AG09309 (cell line): ENCODE measurements at regions not wholly inside any gene's neighbourhood (a gene's known extent, or its start where the extent isn't known, plus 50 kb on each side); places are given as distances from the start of the nearest gene placed in this dataset.

Experiments
- DNase-seq: peaks from one replicate; pipeline ENCODE4 v3.0.0-alpha.2; 2010; ENCODE audit warnings: low read depth
- H3K4me3 ChIP-seq: 2 replicates; pipeline ENCODE4 v1.5.1; 2011; ENCODE audit warnings: mild to moderate bottlenecking, low read depth, low read length, moderate library complexity; ENCODE audit not compliant: control insufficient read depth
- TF ChIP-seq, protein P1 (sequence below): IDR thresholded peaks from 2 replicates; pipeline ENCODE4 v1.5.1; 2011; ENCODE audit warnings: mild to moderate bottlenecking, low read depth, low read length, inconsistent platforms; ENCODE audit not compliant: insufficient read depth, control insufficient read depth; ENCODE audit errors: missing control alignments

DNA sequence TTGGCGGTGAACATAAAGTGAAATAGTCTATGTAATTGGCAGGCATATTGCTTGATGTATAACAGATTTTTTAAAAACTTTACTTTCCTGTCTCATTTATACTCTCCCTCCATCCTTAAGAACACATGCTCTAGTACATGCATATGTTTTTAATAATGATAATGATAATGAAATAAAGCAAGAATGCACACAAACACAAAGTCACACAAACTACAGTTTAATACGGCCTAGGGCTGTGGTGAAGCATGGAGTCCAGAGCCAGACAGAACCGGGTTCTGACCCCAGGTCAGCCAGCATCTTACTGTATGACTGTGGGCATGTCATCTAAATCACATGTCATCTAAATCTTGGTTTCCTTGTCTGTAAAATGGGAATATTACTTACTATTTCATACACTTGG lies 324.9 kb upstream of the NFIA start:
- TF ChIP-seq, protein P1, sequence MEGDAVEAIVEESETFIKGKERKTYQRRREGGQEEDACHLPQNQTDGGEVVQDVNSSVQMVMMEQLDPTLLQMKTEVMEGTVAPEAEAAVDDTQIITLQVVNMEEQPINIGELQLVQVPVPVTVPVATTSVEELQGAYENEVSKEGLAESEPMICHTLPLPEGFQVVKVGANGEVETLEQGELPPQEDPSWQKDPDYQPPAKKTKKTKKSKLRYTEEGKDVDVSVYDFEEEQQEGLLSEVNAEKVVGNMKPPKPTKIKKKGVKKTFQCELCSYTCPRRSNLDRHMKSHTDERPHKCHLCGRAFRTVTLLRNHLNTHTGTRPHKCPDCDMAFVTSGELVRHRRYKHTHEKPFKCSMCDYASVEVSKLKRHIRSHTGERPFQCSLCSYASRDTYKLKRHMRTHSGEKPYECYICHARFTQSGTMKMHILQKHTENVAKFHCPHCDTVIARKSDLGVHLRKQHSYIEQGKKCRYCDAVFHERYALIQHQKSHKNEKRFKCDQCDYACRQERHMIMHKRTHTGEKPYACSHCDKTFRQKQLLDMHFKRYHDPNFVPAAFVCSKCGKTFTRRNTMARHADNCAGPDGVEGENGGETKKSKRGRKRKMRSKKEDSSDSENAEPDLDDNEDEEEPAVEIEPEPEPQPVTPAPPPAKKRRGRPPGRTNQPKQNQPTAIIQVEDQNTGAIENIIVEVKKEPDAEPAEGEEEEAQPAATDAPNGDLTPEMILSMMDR: no peak
- H3K4me3 ChIP-seq: no peak overlapping the region
- no peak for DNase-seq

DNA sequence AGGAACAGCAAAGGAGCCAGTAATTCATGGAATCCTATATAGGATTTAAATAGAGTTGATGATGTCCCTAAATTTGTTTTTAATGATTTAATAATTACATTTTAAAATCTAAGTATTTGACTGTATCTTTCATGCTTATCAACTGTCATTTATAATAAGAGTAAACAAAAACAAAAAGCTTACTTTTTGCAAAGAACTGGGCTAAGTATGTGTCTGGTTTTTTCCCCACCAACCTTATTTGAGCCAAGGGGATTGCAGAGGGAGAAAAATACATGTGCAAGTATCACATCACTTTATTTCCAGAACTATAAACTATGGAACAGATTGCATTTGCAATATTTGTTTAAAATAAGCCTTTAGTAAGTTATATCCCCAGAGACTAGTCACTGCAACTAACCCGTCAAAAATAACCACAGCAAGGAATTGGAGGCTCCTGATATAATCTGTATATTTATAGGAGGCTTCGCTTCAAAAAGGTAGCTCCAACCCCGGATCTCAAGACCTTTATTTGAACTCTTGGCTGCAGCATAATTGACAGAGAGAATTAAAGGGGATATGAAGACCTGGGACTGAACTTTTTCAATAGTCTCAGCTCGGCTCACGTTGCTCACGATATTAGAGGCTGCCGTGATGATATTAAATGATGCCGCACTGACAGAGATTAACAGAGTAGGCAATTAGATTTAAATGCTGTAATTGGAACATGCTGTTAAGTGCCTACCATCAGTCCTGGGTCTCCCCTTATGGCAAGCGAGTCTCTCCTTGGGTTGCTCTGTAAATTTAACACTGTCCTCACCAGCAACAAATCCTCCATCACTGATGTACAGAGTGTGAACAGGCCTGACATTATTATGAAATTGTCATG lies 329.1 kb upstream of the NFIA start:
- no peak for DNase-seq
- no peak overlapping the region for H3K4me3 ChIP-seq
- TF ChIP-seq, protein P1: no peak

DNA sequence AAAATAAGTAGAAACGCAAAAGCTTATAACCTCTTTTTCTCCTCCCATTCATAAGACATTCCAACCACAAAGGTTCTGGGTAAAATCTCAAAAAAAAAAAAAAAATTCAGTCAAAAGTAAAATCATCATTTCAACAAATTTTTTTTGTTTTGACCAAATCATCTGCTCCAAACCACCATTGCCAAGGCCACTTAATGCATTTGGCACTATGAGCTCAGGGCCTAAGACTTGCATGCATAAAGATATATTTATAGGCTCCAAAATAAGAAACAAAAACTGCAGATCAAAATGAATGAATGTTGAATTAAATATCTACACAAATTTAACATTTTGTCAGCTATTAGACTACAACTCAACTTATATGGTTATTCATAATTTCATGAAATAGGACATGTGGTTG lies 331.1 kb upstream of the NFIA start:
- H3K4me3 ChIP-seq: no peak overlapping the region
- no peak for DNase-seq
- TF ChIP-seq, protein P1: no peak

DNA sequence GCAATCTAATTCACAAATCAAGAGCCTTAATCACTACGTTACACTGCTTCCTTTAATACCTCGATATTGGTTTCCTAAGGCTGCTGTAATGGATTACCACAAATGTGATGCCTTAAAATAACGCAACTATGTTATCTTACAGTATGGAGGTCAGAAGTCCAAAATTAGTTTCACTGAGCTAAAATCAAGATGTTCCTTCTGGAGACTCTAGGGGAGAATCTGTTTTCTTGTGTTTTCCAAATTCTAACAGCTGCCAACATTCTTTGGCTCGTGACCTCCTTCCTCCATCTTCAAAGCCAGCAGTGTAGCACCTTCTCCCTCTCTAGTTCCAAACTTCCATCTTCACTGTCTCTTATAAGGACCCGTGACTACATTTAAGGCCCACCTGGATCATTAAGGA lies 335.0 kb upstream of the NFIA start:
- H3K4me3 ChIP-seq: no peak overlapping the region
- TF ChIP-seq, protein P1: no peak
- no peak for DNase-seq

DNA sequence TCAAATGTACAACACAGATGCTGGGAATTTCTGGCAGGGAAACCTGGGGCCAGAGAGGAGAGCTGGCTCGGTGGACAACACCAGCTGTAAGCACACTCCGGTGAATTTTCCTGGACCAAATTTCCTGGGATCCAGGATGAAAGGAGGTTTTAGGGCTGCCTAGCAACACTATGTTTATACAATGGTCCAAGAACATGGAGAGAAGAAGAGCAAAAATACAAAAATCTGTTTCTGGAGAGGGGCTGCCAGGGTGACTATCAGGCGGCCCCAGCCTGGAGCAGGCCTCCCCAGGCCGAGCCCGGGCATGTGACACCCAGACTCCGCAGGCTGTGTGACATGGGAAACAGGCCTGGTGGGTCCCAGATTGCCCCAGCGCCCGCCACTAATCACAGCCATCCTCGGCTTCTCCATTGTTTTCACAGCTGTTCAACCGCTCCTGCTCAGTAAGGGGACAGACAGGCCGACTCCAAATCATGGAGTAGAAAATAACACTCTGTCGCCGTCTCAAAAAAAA lies 336.0 kb upstream of the NFIA start:
- no peak for DNase-seq
- H3K4me3 ChIP-seq: no peak overlapping the region
- TF ChIP-seq, protein P1: no peak

DNA sequence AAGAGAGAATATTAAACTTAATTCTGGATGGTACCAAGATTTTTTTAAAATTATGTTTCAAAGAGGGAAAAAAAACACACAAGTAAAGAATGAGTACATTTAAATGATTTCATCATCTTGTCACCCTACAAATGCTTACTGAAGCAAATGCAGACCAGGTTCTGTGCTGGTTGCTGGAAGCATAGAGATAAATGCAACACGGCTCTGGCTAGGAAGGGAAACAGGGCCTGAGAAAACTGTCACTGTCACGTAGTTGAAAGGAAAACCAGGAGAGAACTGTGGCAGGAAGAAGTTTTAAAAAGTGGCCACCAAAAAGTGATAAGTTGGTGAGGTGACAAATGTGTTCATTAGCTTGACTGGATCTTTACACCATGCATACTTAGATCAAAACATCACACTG lies 336.9 kb upstream of the NFIA start:
- TF ChIP-seq, protein P1: no peak
- no peak overlapping the region for H3K4me3 ChIP-seq
- no peak for DNase-seq
